ENCODE measurements at regions not wholly inside any gene's neighbourhood (a gene's known extent, or its start where the extent isn't known, plus 50 kb on each side); places are given as distances from the start of the nearest gene placed in this dataset.

GRCh38 chr2:167550448-167550847 lies 662.2 kb downstream of the XIRP2 start:
- no peak for TF ChIP-seq CTCF (IDR thresholded peaks at IDR 0.05)
- no peak for TF ChIP-seq POLR2A (IDR thresholded peaks at IDR 0.05)
